ENCODE measurements at regions not wholly inside any gene's neighbourhood (a gene's known extent, or its start where the extent isn't known, plus 50 kb on each side); places are given as distances from the start of the nearest gene placed in this dataset.
"Not testable (repeated sequence)": the region's sequence is repeated elsewhere in the genome, so short reads cannot be mapped to it uniquely, and the experiment has no call there.

DNA sequence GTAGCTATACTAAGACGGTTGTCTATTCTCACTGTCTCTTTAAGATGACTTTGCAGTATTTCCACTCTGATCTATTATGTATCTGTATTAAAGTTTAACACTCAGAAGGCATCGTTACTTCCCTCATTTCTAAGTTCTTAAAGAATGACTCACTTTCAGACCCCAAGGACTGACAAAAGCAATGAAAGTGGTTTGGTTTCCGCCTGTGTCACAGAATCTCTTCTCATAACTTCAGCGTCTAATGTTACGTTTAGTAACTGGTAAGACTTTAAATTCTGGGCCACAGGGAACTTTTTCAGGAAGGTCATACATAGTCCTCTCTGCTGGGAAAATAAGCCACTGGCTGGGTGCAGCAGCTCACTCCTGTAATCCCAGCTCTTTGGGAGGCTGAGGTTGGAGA, 892.0 kb upstream of the AUTS2 start:
- H3K4me3 ChIP-seq: no peak overlapping the region
- TF ChIP-seq, protein P1, sequence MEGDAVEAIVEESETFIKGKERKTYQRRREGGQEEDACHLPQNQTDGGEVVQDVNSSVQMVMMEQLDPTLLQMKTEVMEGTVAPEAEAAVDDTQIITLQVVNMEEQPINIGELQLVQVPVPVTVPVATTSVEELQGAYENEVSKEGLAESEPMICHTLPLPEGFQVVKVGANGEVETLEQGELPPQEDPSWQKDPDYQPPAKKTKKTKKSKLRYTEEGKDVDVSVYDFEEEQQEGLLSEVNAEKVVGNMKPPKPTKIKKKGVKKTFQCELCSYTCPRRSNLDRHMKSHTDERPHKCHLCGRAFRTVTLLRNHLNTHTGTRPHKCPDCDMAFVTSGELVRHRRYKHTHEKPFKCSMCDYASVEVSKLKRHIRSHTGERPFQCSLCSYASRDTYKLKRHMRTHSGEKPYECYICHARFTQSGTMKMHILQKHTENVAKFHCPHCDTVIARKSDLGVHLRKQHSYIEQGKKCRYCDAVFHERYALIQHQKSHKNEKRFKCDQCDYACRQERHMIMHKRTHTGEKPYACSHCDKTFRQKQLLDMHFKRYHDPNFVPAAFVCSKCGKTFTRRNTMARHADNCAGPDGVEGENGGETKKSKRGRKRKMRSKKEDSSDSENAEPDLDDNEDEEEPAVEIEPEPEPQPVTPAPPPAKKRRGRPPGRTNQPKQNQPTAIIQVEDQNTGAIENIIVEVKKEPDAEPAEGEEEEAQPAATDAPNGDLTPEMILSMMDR (IDR thresholded peaks at IDR 0.05; ENCODE audit: borderline replicate concordance): no peak
- peaks cover 6% of the 10 kb centered on the region for H3K9me3 ChIP-seq (replicated peaks)
- H3K27ac ChIP-seq (replicated peaks): no peak overlapping the region
- no peaks in the 10 kb centered on the region for H3K36me3 ChIP-seq
- peaks cover 55% of the 10 kb centered on the region for H3K27me3 ChIP-seq (ENCODE audit: low read depth)
- no peaks in the 10 kb centered on the region for H3K4me1 ChIP-seq
- DNase-seq: no peak
- intact Hi-C loops (cut with micrococcal nuclease): no loop called here

DNA sequence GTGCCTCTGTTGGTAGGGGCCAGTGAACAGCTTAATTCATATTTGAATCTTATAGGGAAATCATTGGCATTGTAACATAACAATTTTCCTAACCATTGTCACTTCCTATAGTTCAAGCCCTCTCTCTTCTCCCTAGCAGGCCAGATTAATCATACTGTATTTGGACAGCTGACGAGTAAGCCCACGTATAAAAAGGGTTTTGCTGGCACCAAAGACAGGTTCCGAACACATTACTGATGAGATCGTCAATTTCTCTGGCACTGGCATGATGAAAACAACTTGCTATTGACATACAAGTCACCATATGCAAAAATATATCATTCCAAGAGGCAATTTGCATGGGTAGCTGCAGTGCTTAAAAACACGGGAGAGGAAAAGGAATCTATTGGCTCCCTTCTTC, 891.1 kb upstream of the AUTS2 start:
- no peak overlapping the region for H3K27ac ChIP-seq (replicated peaks)
- intact Hi-C loops (cut with micrococcal nuclease): no loop called here

DNA sequence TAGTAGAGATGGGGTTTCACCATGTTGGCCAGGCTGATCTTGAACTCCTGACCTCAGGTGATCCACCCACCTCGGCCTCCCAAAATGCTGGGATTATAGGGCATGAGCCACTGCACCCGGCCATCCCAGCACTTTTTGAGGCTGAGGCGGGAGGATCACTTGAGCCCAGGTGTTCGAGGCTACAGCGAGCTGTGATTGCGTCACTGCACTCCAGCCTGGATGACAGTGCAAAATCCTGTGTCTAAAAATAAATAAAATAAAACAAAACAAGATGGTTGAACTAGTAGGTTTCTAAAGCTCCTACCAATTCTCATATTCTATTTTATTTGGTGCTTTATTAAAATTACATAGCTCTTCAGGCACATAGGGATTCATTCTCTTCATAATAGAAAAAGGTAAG, 890.3 kb upstream of the AUTS2 start:
- no peaks in the 10 kb centered on the region for H3K4me1 ChIP-seq
- intact Hi-C loops (cut with micrococcal nuclease): no loop called here
- no peak overlapping the region for H3K27ac ChIP-seq (replicated peaks)
- H3K9me3 ChIP-seq (replicated peaks): peaks cover 6% of the 10 kb centered on the region
- peaks cover 42% of the 10 kb centered on the region for H3K27me3 ChIP-seq (ENCODE audit: low read depth)
- TF ChIP-seq, protein P1 (IDR thresholded peaks at IDR 0.05; ENCODE audit: borderline replicate concordance): no peak
- H3K4me3 ChIP-seq: no peak overlapping the region
- no peaks in the 10 kb centered on the region for H3K36me3 ChIP-seq
- no peak for DNase-seq

More for the DNA sequence above, 891.1 kb upstream of the AUTS2 start:
- Histone ChIP-seq H3K4me1 (no peaks in the 10 kb centered on the region), H3K36me3 (no peaks in the 10 kb centered on the region), H3K27me3 (ENCODE audit: low read depth) (peaks cover 50% of the 10 kb centered on the region), H3K9me3 (replicated peaks) (peaks cover 6% of the 10 kb centered on the region), H3K4me3 (no peak overlapping the region)
- DNase-seq: no peak
- TF ChIP-seq, protein P1 (IDR thresholded peaks at IDR 0.05; ENCODE audit: borderline replicate concordance): no peak

DNA sequence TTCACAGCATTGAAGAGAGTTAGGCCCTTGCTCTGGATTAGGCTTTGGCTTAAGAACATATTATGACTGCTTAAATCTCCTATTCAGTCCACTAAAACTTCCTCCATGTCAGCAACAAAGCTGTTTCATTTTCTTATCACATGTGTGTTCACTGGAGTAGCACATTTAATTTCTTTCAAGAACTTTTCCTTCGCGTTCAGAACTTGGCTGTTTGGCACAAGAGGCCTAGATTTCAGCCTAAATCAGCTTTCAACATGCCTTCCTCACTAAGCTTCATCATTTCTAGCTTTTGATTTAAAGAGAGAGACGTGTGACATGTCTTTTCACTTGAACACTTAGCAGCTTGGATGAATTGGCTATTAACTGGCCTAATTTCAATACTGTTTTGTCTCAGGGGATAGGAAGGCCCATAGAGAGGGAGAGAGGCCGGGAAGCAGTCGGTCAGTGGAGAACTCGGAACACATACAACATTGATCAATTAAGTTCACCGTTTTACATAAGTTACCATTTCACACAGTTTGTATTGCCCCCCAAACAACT, 885.2 kb upstream of the AUTS2 start:
- no peak for DNase-seq
- TF ChIP-seq, protein P1 (IDR thresholded peaks at IDR 0.05; ENCODE audit: borderline replicate concordance): no peak
- intact Hi-C loops (cut with micrococcal nuclease): no loop called here
- Histone ChIP-seq H3K4me3 (no peak overlapping the region), H3K27ac (replicated peaks) (no peak overlapping the region), H3K27me3 (ENCODE audit: low read depth) (peaks cover 8% of the 10 kb centered on the region), H3K4me1 (peaks cover 12% of the 10 kb centered on the region), H3K36me3 (no peaks in the 10 kb centered on the region), H3K9me3 (replicated peaks) (peaks cover 6% of the 10 kb centered on the region)

DNA sequence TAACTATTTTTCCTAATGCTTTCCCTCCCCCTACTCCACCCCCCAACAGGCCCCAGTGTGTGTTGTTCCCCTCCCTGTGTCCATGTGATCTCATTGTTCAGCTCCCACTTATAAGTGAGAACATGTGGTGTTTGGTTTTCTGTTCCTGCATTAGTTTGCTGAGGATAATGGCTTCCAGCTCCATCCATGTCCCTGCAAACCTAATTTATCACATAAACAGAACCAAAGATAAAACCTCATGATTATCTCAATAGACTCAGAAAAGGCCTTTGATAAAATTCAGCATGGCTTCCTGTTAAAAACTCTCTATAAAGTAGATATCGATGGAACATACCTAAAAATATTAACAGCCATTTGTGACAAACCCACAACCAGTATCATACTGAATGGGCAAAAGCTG, 884.1 kb upstream of the AUTS2 start:
- H3K36me3 ChIP-seq; H3K27me3 ChIP-seq (ENCODE audit: low read depth); H3K27ac ChIP-seq (replicated peaks); H3K9me3 ChIP-seq (replicated peaks); H3K4me3 ChIP-seq; DNase-seq; intact Hi-C loops (cut with micrococcal nuclease): not testable (repeated sequence)
- H3K4me1 ChIP-seq: peaks cover 16% of the 10 kb centered on the region

DNA sequence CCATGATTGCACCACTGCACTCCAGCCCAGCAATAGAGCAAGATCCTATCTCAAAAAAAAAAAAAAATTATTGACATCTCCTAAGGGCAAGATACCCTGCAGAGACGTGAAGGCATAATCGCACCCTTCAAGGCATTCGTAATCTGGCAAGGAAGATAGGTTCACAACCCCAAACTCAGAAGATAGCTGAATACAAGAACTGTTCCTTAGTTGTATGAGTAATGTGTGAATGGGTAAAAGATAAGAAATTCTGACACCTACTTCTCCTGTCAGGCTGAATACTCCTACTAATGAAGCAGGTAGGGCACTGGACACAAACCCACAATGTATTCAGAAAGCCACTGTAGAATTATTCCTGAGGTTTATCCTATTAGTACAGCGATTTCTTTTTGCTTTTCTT, 882.4 kb upstream of the AUTS2 start:
- TF ChIP-seq, protein P1 (IDR thresholded peaks at IDR 0.05; ENCODE audit: borderline replicate concordance): no peak
- H3K4me3 ChIP-seq: no peak overlapping the region
- peaks cover 16% of the 10 kb centered on the region for H3K4me1 ChIP-seq
- no peak overlapping the region for H3K27ac ChIP-seq (replicated peaks)
- DNase-seq: no peak
- H3K9me3 ChIP-seq (replicated peaks): no peaks in the 10 kb centered on the region
- peaks cover 5% of the 10 kb centered on the region for H3K27me3 ChIP-seq (ENCODE audit: low read depth)
- intact Hi-C loops (cut with micrococcal nuclease): no loop called here
- H3K36me3 ChIP-seq: no peaks in the 10 kb centered on the region
